ENCODE measurements at regions not wholly inside any gene's neighbourhood (a gene's known extent, or its start where the extent isn't known, plus 50 kb on each side); places are given as distances from the start of the nearest gene placed in this dataset.

DNA sequence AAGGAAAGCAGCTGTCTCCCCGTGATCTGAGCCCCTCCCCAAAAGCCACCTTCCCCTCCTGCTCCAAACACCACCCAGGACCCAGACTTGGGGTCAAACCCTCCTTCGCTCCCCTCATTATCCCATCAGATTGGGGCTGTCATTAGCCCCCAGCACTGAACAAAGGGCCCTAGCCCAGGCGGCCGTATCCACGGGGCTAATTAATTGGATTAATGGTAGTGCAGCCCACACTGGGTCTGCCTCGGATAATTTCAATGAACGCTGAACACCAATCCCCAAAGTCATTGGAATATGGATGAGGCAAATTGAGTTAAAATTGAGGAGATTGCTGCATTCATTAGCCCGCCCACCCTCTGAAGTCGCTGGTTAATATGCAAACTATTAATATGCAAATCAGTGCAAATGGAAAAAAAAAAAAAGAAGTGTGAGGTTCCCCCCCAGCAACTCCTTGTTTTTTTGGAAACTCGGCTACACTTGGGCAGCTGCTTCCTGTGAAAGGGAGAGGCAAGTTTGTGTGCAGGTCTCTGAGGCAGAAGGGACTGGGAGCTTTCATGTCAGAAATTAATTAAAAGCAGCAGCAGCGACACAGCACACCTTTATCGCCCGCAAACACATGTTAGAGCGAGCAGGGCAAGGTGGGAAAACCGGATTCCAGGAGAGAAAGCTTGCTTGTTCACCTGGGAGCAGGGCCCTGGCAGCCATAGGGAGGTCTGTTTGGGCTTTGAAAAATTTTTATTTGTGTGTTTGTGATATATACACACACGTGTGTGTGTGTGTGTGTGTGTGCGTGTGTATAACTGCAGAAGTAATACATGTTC is 517.8 kb downstream of the MIAT start:
- no peak for TF ChIP-seq POLR2A (IDR thresholded peaks at IDR 0.05)
- TF ChIP-seq, protein P1, sequence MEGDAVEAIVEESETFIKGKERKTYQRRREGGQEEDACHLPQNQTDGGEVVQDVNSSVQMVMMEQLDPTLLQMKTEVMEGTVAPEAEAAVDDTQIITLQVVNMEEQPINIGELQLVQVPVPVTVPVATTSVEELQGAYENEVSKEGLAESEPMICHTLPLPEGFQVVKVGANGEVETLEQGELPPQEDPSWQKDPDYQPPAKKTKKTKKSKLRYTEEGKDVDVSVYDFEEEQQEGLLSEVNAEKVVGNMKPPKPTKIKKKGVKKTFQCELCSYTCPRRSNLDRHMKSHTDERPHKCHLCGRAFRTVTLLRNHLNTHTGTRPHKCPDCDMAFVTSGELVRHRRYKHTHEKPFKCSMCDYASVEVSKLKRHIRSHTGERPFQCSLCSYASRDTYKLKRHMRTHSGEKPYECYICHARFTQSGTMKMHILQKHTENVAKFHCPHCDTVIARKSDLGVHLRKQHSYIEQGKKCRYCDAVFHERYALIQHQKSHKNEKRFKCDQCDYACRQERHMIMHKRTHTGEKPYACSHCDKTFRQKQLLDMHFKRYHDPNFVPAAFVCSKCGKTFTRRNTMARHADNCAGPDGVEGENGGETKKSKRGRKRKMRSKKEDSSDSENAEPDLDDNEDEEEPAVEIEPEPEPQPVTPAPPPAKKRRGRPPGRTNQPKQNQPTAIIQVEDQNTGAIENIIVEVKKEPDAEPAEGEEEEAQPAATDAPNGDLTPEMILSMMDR (IDR thresholded peaks at IDR 0.05), result no peak

Measured in suprapubic skin (tissue), 3 donors.